HG03280 (cell line): ENCODE measurements at regions not wholly inside any gene's neighbourhood (a gene's known extent, or its start where the extent isn't known, plus 50 kb on each side); places are given as distances from the start of the nearest gene placed in this dataset.

Experiments used
- ATAC-seq: cut with Tn5 transposase; IDR thresholded peaks from one replicate; pipeline ENCODE4 v1.9.1; 2021; ENCODE audit warnings: mild to moderate bottlenecking, moderate library complexity; ENCODE audit not compliant: unreplicated experiment

DNA sequence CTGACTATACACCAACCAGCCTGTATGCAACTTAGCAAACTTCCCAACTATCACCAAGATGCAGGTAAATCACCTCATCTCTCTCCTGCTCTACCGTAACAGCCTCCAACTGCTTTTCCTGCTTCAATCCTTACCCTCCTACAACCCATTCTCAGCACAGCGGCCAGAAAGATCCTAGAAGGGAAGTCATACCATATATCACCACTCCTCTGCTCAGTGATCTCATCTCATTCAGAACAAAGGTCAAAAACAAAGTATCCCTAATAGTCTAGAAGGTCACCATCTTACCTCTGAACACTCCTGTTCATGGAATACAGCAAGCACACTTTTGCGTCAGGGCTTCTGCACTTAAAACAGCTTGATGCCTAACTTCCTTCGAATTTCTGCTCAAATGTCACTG is 62.2 kb upstream of the RNF38 start:
- ATAC-seq, result no peak

DNA sequence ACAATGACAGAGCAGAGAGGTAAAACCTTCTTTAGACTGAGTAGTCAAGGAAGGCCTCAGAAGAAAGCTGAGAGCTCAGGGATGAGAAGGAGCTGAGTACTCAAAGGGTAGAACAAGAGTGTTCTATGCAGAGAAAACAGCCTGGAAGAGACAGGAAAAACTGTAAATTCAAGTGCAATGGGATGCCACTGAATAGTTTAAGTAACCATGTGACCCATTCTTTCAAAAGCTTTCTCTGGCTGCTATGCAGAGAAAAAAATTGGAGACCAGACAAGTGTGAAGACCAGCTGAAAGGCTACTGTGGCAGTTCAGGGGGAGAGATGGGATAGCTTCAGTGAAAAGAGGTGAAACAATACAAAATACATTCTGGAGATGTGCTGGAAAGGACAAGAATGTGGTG is 61.3 kb upstream of the RNF38 start:
- no peak for ATAC-seq

DNA sequence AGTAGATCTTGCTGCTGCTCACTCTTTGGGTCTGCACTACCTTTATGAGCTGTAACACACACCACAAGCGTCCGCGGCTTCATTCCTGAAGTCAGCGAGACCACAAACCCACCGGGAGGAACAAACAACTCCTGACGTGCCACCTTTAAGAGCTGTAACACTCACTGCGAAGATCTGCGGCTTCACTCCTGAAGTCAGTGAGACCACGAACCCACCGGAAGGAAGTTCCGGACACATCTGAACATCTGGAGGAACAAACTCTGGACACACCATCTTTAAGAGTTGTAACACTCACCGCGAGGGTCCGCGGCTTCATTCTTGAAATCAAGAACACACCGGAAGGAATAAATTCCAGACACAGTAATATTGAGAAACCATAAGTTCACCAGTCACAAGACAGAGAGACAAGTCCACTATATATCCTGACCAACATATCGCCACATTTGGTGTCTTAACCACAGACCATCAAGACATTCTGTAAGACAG is 58.4 kb upstream of the RNF38 start:
- ATAC-seq, result peak; percentile 57

DNA sequence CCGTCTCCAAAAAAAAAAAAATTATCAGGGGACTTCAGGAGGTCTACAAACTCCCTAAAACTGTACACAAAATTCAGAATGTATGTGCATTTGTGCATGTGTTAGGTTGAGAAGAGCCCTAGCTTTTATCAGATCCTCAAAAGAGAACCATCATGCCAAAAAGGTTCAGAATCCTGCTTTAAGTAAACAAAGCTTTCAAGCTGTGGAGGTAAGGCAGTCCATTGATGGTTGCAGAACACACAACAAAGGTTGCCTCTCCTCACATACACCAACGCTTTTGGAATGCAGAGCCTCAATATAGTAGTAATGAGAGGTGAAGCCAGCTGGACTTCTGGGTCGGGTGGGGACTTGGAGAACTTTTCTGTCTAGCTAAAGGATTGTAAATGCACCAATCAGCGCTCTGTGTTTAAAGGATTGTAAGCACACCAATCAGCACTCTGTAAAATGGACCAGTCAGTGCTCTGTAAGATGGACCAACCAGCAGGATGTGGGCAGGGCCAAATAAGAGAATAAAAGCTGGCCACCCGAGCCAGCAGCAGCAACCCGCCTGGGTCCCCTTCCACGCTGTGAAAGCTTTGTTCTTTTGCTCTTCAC is 57.9 kb upstream of the RNF38 start:
- ATAC-seq, result peak; percentile 18

DNA sequence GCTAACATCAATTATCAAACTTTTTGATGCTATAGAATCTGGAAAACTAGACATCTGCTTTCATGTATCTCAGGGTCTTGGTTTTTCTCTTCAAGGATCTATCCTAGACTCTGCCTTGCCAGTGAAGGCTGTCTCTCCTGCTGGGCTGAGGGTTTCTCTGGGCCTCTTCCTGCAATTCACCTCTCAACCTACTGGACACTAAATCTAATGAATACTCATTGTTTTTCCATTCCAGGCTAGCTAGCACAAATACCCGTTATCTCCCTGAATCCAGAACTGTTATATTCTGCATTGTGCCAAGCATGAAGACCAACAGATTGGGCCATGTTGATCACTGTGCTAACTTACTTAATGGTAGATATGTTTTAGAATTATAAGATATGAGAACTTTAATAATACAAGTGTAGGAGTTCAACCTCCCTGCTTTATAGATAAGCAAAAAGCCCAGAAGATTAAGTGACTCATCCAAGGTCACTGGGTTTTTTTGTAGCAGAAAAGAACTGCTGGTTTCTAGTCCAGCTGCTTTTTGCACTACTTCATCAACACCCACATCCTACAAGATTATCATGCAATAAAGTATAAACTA is 56.5 kb upstream of the RNF38 start:
- no peak for ATAC-seq

DNA sequence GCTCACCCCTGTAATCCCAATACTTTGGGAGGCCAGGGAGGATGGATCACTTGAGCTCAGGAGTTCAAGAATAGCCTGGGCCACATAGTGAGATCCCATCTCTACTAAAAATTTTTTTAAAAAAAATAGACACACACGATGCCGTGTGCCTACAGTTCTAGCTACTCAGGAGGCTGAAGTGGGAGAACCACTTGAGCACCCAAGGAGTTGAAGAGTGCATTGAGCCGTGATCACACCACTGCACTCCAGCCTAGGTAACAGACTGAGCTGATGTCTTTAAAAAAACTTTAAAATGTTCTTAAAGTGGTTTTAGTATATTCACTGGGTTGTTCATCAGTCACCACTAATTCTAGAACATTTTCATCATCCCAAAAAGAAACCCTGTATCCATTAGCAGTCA is 51.9 kb upstream of the RNF38 start:
- ATAC-seq, result no peak

DNA sequence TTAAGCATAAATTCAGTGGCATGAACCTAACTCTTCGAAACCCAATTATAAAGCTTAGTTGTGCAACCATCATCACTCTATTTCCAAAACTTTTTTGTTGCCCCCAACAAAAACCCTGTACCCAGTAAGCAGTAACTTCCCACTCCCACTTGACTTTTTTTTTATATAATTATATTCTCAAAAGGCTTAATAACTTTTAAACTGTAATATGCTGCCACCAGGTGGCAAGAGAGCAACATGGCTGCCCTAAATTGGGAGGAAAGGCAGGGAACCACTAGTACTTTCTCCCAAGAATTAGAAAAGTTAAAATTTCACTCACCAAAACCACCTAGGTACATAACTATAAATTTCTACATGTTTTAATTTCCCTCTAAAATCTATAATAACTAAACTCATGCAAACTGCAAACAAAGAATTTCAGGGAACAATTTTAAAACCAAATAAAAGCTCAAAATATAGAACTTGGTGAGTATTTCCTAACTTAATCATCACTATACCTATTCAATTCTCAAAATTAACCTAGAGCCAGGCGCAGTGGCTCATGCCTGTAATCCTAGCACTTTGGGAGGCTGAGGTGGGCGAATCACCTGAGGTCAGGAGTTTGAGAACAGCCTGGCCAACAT is 50.2 kb upstream of the RNF38 start:
- no peak for ATAC-seq
